IPS DF 6.9 (cell line): ENCODE measurements at regions not wholly inside any gene's neighbourhood (a gene's known extent, or its start where the extent isn't known, plus 50 kb on each side); places are given as distances from the start of the nearest gene placed in this dataset.
A peak's percentile ranks its signal among the peaks of the same experiment; 100 is the strongest.

Source experiments
- DNase-seq: peaks from one replicate; pipeline ENCODE4 v3.0.0-alpha.2; 2013; ENCODE audit warnings: low read depth, low spot score
- H3K27ac ChIP-seq: one replicate; pipeline ENCODE4 v1.5.1; 2013; ENCODE audit warnings: low read length, control low read depth
- H3K27me3 ChIP-seq: 2 replicates; pipeline ENCODE4 v1.6.1; 2013; ENCODE audit warnings: mild to moderate bottlenecking, low read length; ENCODE audit not compliant: control insufficient read depth, insufficient read depth
- H3K36me3 ChIP-seq: 2 replicates; pipeline ENCODE4 v1.6.1; 2013; ENCODE audit warnings: low read length; ENCODE audit not compliant: control insufficient read depth, insufficient read depth
- H3K4me1 ChIP-seq: 2 replicates; pipeline ENCODE4 v1.6.1; 2013; ENCODE audit warnings: low read length; ENCODE audit not compliant: control insufficient read depth, insufficient read depth
- H3K4me3 ChIP-seq: 2 replicates; pipeline ENCODE4 v1.5.1; 2013; ENCODE audit warnings: mild to moderate bottlenecking, low read length
- H3K9me3 ChIP-seq: 2 replicates; pipeline ENCODE4 v1.6.1; 2013; ENCODE audit warnings: low read length, inconsistent platforms; ENCODE audit not compliant: control insufficient read depth, insufficient read depth
- WGBS: extraction: QIAGEN DNeasy Blood & Tissue Kit; methylation state at CpG from one replicate; pipeline ENCODE4 v1.1.7; 2013; ENCODE audit warnings: mixed read lengths, missing lambda C conversion rate; ENCODE audit not compliant: insufficient read length, insufficient coverage; 5-methylcytosine and 5-hydroxymethylcytosine counted together

GRCh38 chr6:23712756-23713155, 413.3 kb upstream of the NRSN1 start:
- Histone ChIP-seq H3K27ac (no peak overlapping the region), H3K36me3 (no peaks in the 10 kb centered on the region), H3K4me1 (no peaks in the 10 kb centered on the region), H3K4me3 (no peak overlapping the region), H3K9me3 (no peaks in the 10 kb centered on the region), H3K27me3 (no peaks in the 10 kb centered on the region)
- no peak for DNase-seq
- WGBS, result no CpG with 5 or more reads among the region's 3 CpGs

DNA sequence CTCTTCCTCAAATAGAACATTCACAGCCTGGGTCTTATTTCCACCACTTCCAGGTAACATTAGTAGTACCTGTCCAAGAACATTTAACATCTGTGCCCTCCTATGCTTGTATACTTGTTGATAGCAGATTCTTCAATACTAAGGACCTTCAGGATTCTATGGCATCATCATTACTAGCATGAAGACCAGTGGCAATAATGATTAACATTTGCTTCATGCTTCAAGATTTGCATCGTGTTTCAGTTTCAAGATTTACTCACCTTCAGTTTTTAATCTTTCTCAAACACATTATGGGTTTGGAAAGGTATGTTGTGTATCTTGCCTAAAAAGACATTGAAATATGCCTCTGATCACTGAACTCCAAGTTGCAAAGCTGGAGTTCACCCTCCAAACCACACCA, 412.8 kb upstream of the NRSN1 start:
- no peaks in the 10 kb centered on the region for H3K9me3 ChIP-seq
- H3K27me3 ChIP-seq, result no peaks in the 10 kb centered on the region
- H3K36me3 ChIP-seq, result no peaks in the 10 kb centered on the region
- no CpG with 5 or more reads among the region's 1 CpG for WGBS
- no peak for DNase-seq
- no peak overlapping the region for H3K4me3 ChIP-seq
- H3K27ac ChIP-seq, result no peak overlapping the region
- no peaks in the 10 kb centered on the region for H3K4me1 ChIP-seq

GRCh38 chr6:23728707-23729106, 397.3 kb upstream of the NRSN1 start:
- H3K9me3 ChIP-seq, result no peaks in the 10 kb centered on the region
- no peak overlapping the region for H3K4me3 ChIP-seq
- no peak for DNase-seq
- H3K36me3 ChIP-seq, result no peaks in the 10 kb centered on the region
- no peak overlapping the region for H3K27ac ChIP-seq
- no peaks in the 10 kb centered on the region for H3K27me3 ChIP-seq
- H3K4me1 ChIP-seq, result no peaks in the 10 kb centered on the region
- no CpG with 5 or more reads among the region's 2 CpGs for WGBS

GRCh38 chr6:23731609-23732008, 394.4 kb upstream of the NRSN1 start:
- no CpG with 5 or more reads among the region's 4 CpGs for WGBS
- no peaks in the 10 kb centered on the region for H3K9me3 ChIP-seq
- no peaks in the 10 kb centered on the region for H3K4me1 ChIP-seq
- H3K27me3 ChIP-seq, result no peaks in the 10 kb centered on the region
- DNase-seq, result no peak
- no peaks in the 10 kb centered on the region for H3K36me3 ChIP-seq
- no peak overlapping the region for H3K4me3 ChIP-seq
- H3K27ac ChIP-seq, result no peak overlapping the region

DNA sequence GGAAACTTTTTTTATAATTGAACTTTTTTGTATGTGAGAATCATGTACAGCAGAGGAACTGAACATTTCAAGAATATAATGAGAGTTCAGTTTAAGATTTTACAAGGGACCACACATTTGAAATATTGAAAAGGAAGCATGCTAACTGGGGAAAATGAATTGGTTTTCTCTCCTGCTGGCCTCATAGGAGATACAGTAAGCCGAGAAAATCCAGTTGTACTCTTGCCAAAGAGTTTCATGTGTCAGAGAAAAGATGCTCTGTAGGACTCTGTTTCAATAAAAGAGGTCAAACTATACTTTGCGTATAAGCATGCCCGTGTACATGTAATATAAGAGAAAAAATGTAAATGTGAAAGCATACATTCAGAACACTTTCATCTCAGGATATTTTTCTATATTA, 393.5 kb upstream of the NRSN1 start:
- Histone ChIP-seq H3K36me3 (no peaks in the 10 kb centered on the region), H3K27me3 (no peaks in the 10 kb centered on the region), H3K4me3 (no peak overlapping the region), H3K9me3 (no peaks in the 10 kb centered on the region), H3K4me1 (no peaks in the 10 kb centered on the region), H3K27ac (no peak overlapping the region)
- WGBS, result no CpG with 5 or more reads among the region's 3 CpGs
- no peak for DNase-seq

DNA sequence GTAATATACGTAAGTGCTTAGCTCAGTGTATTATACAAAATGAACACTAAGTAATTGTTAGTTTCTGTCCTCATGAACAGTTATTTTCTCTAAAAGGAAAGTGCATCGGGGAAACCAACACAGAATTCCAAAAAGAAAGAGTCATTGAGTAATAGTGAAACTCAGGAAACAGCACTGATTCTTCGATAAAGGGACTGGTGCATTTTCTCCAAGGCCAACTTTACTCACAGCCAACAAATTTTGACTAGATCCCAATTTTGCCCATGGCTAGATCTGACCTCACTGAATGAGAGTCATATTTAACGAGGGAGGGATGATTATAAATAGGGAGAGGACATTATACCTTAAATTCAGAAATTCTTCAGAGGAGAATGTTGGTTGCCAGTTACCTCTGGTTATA, 390.9 kb upstream of the NRSN1 start:
- H3K4me3 ChIP-seq, result no peak overlapping the region
- H3K9me3 ChIP-seq, result no peaks in the 10 kb centered on the region
- H3K27ac ChIP-seq, result no peak overlapping the region
- H3K4me1 ChIP-seq, result no peaks in the 10 kb centered on the region
- DNase-seq, result no peak
- H3K27me3 ChIP-seq, result no peaks in the 10 kb centered on the region
- WGBS, result no CpG with 5 or more reads among the region's 4 CpGs
- no peaks in the 10 kb centered on the region for H3K36me3 ChIP-seq

DNA sequence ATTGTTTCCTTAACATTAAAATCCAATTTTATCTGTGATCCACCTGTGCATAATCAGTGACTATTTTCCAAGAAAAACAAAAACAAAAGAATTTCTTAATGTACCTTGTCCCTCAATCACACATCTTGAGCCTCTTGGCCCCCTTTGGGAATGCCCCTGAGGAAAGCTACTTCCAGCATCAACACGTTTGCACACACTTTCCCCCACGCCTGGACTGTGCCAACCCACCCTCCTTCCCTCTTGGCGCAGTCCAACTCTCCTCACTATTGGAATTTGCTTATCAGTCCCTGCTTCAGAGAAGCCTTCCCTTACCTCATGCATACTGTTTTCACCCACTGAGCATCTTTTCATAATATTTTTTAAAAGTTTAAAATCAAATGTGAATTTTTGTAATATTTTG, 389.4 kb upstream of the NRSN1 start:
- no peak overlapping the region for H3K4me3 ChIP-seq
- no peak for DNase-seq
- H3K27ac ChIP-seq, result no peak overlapping the region
- H3K9me3 ChIP-seq, result no peaks in the 10 kb centered on the region
- H3K4me1 ChIP-seq, result no peaks in the 10 kb centered on the region
- H3K27me3 ChIP-seq, result no peaks in the 10 kb centered on the region
- no peaks in the 10 kb centered on the region for H3K36me3 ChIP-seq
- no CpG with 5 or more reads among the region's 3 CpGs for WGBS

- H3K4me1 ChIP-seq, result no peaks in the 10 kb centered on the region
- H3K27ac ChIP-seq, result no peak overlapping the region
- H3K4me3 ChIP-seq, result no peak overlapping the region
- DNase-seq, result no peak
- H3K27me3 ChIP-seq, result no peaks in the 10 kb centered on the region
- WGBS, result no CpG with 5 or more reads among the region's 5 CpGs
- H3K9me3 ChIP-seq, result no peaks in the 10 kb centered on the region
- H3K36me3 ChIP-seq, result no peaks in the 10 kb centered on the region
Observed at GRCh38 chr6:23747239-23747638, 378.8 kb upstream of the NRSN1 start.

- H3K4me3 ChIP-seq, result no peak overlapping the region
- H3K9me3 ChIP-seq, result no peaks in the 10 kb centered on the region
- no CpG with 5 or more reads among the region's 1 CpG for WGBS
- H3K27me3 ChIP-seq, result no peaks in the 10 kb centered on the region
- H3K36me3 ChIP-seq, result no peaks in the 10 kb centered on the region
- H3K4me1 ChIP-seq, result no peaks in the 10 kb centered on the region
- H3K27ac ChIP-seq, result no peak overlapping the region
- DNase-seq, result no peak
Observed at GRCh38 chr6:23752414-23752813, 373.6 kb upstream of the NRSN1 start.

GRCh38 chr6:23754197-23754596, 371.8 kb upstream of the NRSN1 start:
- H3K4me3 ChIP-seq, result no peak overlapping the region
- no peaks in the 10 kb centered on the region for H3K27me3 ChIP-seq
- no peak for DNase-seq
- H3K36me3 ChIP-seq, result no peaks in the 10 kb centered on the region
- no peak overlapping the region for H3K27ac ChIP-seq
- no CpG with 5 or more reads among the region's 1 CpG for WGBS
- no peaks in the 10 kb centered on the region for H3K4me1 ChIP-seq
- no peaks in the 10 kb centered on the region for H3K9me3 ChIP-seq

- no peaks in the 10 kb centered on the region for H3K36me3 ChIP-seq
- H3K4me1 ChIP-seq, result no peaks in the 10 kb centered on the region
- no peak overlapping the region for H3K4me3 ChIP-seq
- no CpG with 5 or more reads among the region's 5 CpGs for WGBS
- H3K27ac ChIP-seq, result no peak overlapping the region
- H3K9me3 ChIP-seq, result no peaks in the 10 kb centered on the region
- no peaks in the 10 kb centered on the region for H3K27me3 ChIP-seq
- peak; percentile 5 for DNase-seq
Observed at GRCh38 chr6:23775127-23775526, 350.9 kb upstream of the NRSN1 start.
